ENCODE measurements at regions not wholly inside any gene's neighbourhood (a gene's known extent, or its start where the extent isn't known, plus 50 kb on each side); places are given as distances from the start of the nearest gene placed in this dataset.

- no peak for TF ChIP-seq EZH2 (IDR thresholded peaks at IDR 0.05; ENCODE audit: borderline replicate concordance)
- TF ChIP-seq EZH2phosphoT487 (IDR thresholded peaks at IDR 0.05; ENCODE audit: low read depth, severe bottlenecking, unreplicated experiment), result no peak
- no peak for TF ChIP-seq CTCF (IDR thresholded peaks at IDR 0.05; ENCODE audit: poor library complexity)
- H3K4me2 ChIP-seq, result peak overlapping the region; percentile 64
- DNase-seq (ENCODE audit: low spot score), result no peak
These were observed 70.8 kb upstream of the BZW1 start for GRCh38 chr2:200740907-200741306.

GRCh38 chr2:200741468-200742202, 70.1 kb upstream of the BZW1 start:
- Histone ChIP-seq H4K20me1 (ENCODE audit: insufficient read depth, poor library complexity, severe bottlenecking) (no peaks in the 10 kb centered on the region), H3K4me2 (peak overlapping the region; percentile 64), H2AFZ (no peak overlapping the region), H3K4me1 (ENCODE audit: insufficient read depth) (peaks cover 27% of the 10 kb centered on the region), H3K9me2 (replicated peaks; ENCODE audit: insufficient read depth) (no peaks in the 10 kb centered on the region), H3K9me3 (ENCODE audit: low read depth) (no peaks in the 10 kb centered on the region), H3K79me2 (no peaks in the 10 kb centered on the region), H3K27ac (peak overlapping the region; percentile 95), H3K27me3 (no peaks in the 10 kb centered on the region), H3K36me3 (replicated peaks; ENCODE audit: insufficient read depth, low read depth) (no peaks in the 10 kb centered on the region), H3K4me3 (no peak overlapping the region)
- TF ChIP-seq EZH2 (IDR thresholded peaks at IDR 0.05; ENCODE audit: borderline replicate concordance) (no peak), EZH2phosphoT487 (IDR thresholded peaks at IDR 0.05; ENCODE audit: low read depth, severe bottlenecking, unreplicated experiment) (no peak), CTCF (IDR thresholded peaks at IDR 0.05; ENCODE audit: poor library complexity) (no peak)
- peak; percentile 73 for DNase-seq (ENCODE audit: low spot score)
- WGBS (ENCODE audit: low lambda C conversion rate, missing lambda C conversion rate), result 40% methylated on average over 8 of the region's 8 CpGs

More at GRCh38 chr2:200740907-200741306, 70.8 kb upstream of the BZW1 start:
- Histone ChIP-seq H2AFZ (no peak overlapping the region), H4K20me1 (ENCODE audit: insufficient read depth, poor library complexity, severe bottlenecking) (no peaks in the 10 kb centered on the region), H3K4me3 (no peak overlapping the region), H3K27me3 (no peaks in the 10 kb centered on the region), H3K9me3 (ENCODE audit: low read depth) (no peaks in the 10 kb centered on the region), H3K36me3 (replicated peaks; ENCODE audit: insufficient read depth, low read depth) (no peaks in the 10 kb centered on the region), H3K4me1 (ENCODE audit: insufficient read depth) (peaks cover 24% of the 10 kb centered on the region), H3K9me2 (replicated peaks; ENCODE audit: insufficient read depth) (no peaks in the 10 kb centered on the region), H3K79me2 (no peaks in the 10 kb centered on the region), H3K27ac (peak overlapping the region; percentile 95)
- WGBS (ENCODE audit: low lambda C conversion rate, missing lambda C conversion rate), result 89% methylated on average over 6 of the region's 6 CpGs

- no peak overlapping the region for H3K4me2 ChIP-seq
- no peak overlapping the region for H2AFZ ChIP-seq
These were observed 69.3 kb upstream of the BZW1 start for GRCh38 chr2:200742426-200742825.

More at GRCh38 chr2:200742426-200742825, 69.3 kb upstream of the BZW1 start:
- Histone ChIP-seq H3K27me3 (no peaks in the 10 kb centered on the region), H3K27ac (peak overlapping the region; percentile 95), H3K36me3 (replicated peaks; ENCODE audit: insufficient read depth, low read depth) (no peaks in the 10 kb centered on the region), H3K79me2 (no peaks in the 10 kb centered on the region), H3K9me2 (replicated peaks; ENCODE audit: insufficient read depth) (no peaks in the 10 kb centered on the region), H3K9me3 (ENCODE audit: low read depth) (no peaks in the 10 kb centered on the region), H4K20me1 (ENCODE audit: insufficient read depth, poor library complexity, severe bottlenecking) (no peaks in the 10 kb centered on the region), H3K4me1 (ENCODE audit: insufficient read depth) (peaks cover 30% of the 10 kb centered on the region), H3K4me3 (no peak overlapping the region)
- 75% methylated on average over 5 of the region's 5 CpGs for WGBS (ENCODE audit: low lambda C conversion rate, missing lambda C conversion rate)
- DNase-seq (ENCODE audit: low spot score), result no peak
- TF ChIP-seq EZH2 (IDR thresholded peaks at IDR 0.05; ENCODE audit: borderline replicate concordance) (no peak), EZH2phosphoT487 (IDR thresholded peaks at IDR 0.05; ENCODE audit: low read depth, severe bottlenecking, unreplicated experiment) (no peak), CTCF (IDR thresholded peaks at IDR 0.05; ENCODE audit: poor library complexity) (no peak)

All from hepatocyte (in vitro differentiated cells).